ENCODE measurements at regions not wholly inside any gene's neighbourhood (a gene's known extent, or its start where the extent isn't known, plus 50 kb on each side); places are given as distances from the start of the nearest gene placed in this dataset.

DNA sequence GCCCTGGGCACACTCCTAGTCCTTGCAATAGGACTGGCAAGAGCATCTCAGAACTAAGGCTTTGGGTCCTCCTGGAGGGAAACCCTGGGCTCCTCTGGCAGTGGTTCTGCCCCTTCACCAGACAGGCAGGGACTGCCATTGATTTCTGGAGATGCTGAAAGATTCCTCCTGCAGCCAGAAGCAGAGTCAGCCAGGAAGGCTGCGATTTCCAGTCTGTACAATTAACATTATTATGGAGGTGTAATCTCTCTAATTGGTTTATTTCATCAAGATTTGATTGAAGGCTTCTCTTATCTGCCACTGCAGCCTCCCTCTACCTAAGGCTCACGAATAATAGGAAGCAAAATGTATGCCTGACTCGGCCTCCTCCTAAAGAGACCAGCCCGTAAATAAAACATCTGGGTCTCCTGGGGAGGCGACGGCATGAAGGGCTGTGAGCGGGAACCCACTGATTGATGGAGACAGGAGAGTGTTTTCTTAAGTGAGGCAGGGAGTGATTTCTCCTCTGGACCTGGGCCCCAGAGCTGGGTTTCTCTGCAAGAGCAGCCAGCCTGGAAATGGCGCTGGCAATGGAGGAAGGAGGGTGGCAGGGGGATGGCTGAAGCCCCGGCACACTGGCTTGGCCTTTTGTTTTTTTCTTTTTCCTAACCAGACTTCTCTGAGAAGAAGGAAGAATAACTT lies 689.6 kb downstream of the DHX35 start:
- DNase-seq, result no peak

DNA sequence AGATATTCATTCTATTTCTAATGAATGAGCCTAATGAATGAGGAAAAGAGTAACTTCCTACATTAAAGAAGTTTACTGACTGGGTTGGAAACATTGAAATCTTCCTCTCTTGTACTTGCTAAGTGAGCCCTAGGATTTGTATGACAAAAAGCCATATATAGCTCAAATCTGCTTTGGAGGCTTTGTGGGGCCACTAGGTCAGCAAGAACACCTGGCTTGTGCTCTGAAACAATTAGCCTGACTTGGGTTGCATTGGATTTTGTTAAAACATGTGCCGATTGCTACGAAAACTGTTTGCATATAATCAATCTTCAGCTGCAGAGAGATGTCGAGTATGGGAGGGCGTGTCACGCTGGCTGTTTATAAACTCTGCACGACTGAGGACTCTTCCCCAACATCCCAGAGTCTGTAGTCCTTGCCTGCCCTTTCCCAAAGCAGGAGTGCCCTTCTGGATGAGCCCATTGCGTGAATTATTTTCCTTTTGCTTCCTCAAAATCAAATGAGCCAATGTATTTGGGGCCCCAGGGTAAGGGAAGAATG lies 684.8 kb downstream of the DHX35 start:
- DNase-seq, result no peak

DNA sequence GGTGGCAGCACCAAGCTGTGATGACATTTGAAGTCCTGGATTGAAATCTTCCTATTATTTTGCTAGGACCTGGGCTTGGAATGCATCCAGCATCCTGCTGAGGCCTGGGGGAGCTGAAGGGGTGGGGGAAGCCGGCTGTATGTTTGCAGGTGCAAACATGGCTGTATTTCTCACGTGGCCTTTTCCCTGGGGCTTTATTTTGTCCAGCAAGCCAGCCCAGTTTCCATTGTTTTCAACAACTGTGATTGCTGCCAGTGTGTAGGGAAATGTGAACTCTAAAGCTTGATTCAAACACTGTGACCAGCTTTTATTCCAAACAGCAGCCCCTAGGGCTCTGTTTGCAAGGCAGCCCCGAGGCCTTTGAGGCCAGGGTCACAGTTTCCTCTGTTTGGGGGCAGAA lies 683.0 kb downstream of the DHX35 start:
- DNase-seq, result no peak

DNA sequence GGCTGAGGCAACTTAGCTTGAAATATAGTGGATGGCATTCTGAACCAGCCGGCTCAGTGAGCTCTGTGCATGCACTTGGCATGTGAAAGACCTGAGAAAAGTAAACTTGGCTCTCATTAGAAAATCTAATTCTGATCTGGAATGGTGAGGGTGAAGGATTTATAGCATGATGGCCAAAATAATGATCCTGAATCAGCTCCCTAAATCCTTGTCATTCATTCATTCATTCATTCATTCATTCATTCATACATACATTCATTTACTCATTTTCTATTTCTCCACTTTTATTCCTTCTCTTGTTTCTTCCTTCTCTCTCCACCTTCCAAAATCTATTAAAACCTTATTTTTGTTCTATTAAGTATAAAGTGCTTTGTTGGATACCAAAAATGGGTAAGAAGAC lies 681.1 kb downstream of the DHX35 start:
- no peak for DNase-seq

DNA sequence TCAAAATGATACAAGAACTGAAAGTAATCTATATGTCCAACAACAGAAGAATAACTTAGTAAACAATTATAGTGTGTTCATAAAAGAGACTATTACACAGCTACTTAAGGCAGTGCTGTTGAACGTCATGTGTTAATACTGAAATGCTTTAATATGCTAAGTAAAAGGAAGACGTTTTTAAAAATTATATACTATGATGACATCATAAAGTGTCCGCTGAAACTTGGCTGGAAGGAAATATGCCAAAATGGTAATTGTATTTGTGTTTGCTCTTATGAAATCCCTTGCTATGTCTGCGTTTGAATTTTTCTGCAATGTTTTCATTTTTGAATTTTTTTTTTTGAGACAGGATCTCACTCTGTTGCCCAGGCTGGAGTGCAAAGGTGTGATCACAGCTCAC lies 679.3 kb downstream of the DHX35 start:
- no peak for DNase-seq

DNA sequence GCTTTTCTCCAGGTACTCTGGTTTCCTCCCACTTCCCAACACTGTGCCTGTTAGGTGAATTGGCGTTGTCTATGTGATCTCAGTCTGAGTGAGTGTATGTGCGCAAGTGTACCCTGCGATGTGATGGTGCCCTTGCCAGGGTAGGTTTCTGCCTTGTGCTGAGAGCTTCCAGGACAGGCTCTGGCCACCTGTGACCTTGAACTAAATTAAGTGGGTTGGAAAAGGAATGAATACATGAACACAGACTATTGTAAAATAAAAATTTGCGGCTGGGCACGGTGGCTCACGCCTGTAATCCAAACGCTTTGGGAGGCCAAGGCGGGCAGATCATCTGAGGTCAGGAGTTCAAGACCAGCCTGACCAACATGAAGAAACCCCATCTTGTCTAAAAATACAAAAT lies 678.0 kb downstream of the DHX35 start:
- DNase-seq, result no peak

DNA sequence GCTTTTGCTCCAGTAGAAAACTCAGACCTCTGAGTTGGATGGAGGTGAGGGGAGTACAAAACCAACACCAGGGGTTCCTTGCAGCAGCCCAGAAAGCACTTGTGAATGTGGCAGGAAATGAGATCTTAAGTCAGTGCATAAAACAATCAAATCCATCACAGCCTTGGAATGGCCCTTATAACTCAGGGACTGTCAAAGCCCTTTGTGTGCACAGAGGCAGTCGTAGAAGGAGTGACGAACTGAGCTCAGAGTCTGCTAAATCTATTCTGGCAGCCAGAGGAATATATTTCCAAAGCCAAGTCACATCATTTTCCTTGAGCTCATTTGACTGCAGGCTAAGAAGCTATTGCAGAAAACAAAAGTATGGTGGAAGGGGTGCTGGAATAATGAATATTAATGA lies 676.6 kb downstream of the DHX35 start:
- no peak for DNase-seq

DNA sequence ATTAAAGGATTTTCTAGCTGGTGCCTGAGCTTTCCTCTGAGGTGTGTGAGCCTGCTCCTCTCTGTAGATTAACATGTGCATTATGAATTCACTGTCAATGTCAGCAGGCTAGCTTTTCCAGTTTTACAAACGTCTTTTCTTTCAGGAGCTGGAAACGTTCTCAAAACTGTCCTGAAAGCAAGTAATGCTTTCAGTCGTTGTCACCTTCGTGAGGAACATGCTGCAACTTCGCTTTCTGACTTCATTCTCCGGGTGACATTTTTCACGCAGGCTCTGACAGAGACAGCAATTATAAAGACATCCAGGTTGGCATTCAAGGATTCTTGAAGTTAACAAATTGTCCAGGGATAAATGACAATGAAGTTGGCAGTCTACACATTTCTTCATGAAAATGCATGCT lies 671.5 kb downstream of the DHX35 start:
- DNase-seq, result no peak

DNA sequence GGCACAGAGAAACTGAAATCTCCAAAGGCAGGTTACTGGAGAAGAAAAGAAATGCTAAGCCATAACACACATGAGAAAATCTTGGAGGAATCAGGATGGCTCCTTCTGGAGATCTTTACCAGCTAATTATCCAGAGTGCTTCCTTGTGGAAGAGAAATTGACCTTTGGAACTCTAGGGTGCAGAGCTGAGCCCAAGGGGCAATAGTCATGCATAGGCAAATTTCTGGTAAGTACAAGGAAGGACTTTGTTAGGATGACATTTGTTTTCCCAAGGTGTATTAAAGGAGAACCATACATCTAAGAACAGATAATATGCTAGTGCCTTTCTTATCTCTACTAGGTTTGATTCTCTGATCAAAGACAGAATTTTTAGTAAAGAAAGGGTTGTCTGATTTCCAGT lies 670.6 kb downstream of the DHX35 start:
- DNase-seq, result no peak

DNA sequence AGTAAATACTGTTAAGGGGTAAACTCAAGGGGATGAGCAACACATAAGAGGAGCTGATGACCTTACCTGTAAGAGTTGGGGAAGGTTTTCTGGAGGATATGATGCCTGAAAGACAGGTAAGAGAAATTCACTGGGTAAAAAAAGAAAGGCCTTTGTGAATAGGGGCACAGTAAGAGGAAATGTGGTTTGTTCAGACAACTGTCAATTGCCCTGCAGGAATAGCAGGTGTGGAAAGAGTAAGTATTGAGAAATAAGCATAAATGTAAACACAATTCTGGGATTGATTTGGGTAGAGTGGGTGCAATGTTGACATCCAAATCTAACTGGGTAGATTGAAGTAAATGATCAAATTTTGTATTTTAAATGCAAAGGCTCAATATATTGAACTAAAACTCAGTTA lies 670.0 kb downstream of the DHX35 start:
- no peak for DNase-seq

DNA sequence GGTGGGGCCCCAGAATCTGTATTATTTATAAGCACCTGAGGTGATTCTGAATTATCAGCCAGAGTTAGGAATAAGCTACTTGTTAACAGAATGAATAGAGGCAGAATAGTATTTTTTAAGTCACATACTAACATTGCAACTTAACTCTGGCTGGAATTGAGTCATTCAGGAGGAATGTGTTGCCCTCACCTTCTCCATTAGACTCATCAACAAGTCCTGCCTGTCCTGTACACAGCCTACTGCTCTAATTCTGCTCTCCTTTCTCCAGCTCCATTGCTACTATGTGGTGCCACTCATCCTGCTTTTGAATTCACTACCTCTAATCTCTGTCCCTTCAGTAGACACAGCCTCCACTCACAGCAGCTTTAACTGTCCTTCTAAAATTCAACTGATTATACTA lies 669.4 kb downstream of the DHX35 start:
- DNase-seq, result no peak

DNA sequence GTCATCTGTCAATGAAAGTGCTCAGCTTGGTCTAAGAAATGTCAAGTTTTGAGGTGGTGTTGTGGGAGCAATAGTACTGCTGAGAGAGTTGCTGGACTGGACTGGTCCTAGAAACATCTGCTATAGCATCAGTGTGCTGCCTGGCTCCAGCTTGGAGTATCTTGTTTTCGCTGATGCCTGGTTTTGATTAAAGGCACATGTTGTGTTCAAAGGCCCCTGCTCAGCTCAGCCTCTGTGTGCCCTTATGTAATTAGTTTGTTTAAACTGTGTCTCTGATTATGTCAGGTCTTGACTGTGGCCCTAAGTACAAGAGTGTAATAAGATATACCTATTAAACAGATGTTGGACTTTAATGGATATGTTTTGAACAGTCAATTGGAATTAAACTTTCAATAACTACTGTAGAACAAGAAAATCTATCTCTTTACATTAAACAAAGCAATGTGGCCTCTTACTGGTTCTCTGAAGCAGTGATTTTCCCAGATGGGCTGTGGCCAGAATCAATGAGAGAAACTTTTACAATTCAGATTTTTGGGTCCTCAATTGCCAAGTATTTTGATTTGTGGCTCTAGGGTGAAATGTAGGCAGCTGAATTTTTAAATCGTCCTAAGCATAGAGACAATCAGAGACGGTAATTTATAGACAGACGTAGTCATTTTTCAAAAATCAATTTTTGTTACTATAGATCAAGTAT lies 668.2 kb downstream of the DHX35 start:
- DNase-seq, result peak; percentile 66

DNA sequence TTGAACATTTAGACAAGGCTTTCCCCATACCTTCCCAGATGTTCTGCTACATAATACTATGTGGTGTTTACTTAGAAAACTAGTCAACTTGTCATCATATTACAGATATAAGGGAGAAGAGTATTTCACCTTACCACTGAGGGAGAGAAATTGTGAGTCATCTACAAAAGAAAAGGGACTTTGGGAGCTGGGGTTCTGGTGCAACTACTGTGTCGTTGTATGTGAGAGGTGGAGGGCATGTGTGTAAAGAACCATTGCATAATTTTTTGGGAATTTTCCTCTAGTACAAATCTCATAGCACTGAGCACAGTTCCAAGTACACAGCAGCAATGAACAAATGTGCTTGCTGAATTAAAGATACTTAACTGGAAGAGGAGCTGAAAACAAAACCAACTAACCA lies 665.6 kb downstream of the DHX35 start:
- DNase-seq, result no peak

DNA sequence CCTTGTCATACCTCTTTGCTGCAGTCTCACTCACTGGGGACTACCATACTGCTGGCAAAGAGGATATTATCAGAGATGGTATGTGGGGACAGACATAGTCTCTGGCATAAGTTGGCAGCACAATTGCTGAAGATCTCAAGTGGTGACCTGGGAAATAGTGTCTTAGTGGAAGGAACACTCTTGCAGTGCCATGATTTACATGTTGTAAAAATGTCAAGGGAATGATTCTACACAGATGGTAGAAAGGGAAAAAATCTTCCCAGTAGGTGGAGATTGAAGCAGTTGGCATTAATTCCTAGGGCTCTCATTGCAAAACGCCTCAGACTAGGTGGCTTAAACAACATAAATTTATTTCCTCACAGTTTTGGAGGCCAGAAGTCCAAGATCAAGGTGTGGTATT lies 662.2 kb downstream of the DHX35 start:
- DNase-seq, result no peak

DNA sequence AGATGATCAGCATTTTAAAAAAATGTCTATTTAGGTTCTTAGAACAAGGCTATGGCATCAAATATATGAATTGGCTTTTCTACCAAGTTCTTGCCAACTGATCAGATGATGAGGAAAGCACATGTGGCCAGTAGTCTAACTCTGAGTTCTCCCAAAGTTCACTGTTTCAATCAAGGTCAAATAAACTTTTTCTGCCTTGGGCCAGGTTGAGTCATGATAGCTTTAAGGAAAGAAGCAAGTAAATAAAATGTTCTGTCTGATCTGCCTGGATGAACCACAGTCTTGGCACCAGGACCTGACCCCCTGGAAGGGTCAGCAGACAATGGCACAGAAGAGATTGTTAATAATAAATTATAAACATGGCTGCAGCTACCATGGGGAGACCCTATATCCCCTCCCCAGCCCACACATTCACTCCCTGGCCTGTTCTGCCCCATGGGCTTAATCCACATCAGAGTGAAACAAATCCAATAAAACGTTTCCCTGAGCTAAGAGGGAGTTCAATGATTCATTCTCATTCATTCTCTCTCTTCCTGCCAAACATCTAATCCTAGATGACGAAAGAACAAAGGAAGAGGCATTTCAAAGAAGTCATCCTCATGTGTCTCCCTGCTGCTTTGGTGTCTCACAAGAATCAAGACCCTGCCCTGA lies 661.6 kb downstream of the DHX35 start:
- DNase-seq, result no peak

DNA sequence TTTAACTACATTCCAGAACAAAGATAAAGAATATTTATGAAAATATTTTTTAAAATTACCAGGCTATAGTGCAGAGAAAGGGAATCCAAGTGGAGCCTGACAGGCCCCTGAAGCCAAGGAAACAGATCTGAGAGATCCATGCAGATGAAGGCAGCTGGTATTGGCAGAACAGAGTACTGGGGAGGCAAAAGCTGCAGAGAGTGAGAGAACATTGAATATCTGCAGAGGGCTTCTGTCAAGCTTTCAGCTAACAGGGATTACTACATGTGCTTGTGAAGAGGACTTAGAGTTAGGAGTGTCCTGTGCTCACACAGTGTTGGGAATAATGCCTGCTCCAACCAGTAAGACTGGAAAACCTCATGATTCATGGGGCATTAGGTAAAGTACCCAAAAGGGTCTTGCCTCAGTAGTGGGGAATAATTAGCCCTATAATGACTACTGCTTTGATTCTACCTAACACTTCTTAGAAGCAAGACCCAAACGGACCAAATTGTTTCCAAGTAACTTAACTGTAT lies 657.2 kb downstream of the DHX35 start:
- DNase-seq, result no peak

DNA sequence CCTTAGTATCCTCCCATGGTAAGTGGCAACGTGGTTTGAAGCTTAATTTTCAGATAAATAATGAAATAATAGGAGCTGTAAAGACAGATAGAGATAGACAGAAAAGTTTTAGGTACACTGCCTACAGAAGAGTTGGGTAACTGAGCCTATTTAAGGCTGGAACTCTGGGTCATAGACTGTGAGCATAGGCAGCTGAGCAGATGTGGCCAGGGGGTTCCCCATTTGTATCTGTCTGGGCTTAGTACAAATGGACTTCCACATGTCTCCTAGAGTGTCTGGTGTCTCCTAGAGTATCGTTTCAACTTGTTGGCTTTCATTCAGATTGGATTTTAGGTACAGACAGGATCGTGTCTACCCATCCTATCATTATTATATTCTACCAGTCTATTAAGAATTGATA lies 649.8 kb downstream of the DHX35 start:
- DNase-seq, result no peak

DNA sequence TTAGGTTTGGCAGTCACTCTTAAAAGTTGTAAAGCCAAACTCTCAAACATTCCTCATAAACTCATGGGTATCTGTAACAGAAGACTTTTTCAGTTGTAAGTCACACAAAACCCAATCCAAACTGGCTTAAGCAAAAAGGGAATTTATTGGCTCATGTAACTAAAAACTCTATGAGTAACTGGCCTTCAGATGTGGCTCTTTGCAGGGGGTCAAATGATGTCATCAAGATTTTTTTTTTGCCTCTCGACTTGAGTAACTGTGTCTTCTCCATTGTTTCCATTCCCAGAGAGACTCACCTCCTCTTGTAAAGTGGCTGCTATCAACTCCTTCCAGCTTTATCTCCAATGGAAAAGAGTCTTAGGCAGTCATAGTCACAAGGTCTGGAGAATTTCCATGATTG lies 645.0 kb downstream of the DHX35 start:
- DNase-seq, result no peak

DNA sequence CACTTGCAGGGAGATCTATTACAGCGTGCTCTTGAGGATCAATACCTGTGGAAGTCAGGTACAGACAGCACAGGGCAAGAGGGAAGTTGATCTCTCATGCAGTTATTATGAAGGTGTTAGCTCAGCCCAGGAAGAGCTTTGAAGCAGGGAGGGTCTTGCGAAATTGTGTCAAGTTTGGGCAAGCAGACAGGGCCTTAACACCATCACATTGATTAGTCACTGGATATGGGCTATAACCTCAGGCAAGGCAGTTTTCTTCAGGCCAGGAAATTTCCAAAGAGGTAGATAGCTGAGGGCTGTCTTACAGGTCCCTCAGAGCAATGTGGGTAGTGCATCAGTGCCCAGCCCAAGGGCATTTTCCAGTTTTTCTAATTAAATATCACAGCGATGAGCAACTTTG lies 643.8 kb downstream of the DHX35 start:
- DNase-seq, result no peak

DNA sequence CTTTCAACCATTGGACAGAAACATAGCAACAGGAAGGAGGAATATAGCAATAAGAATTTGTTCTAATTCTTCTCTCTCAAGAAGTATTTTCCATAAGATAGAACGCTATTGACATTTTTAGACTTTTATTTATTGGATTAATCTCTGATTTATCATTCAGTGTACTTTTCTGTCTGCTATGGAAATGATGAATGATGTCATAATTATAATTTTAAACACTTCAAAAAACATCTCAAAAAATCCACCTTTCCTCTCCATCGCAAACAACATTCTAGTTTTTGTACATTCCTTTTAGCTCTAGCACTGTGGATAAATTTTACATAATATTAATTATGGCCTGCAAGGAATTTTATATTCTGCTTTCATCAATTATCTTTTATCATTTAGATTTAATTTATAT lies 643.2 kb downstream of the DHX35 start:
- DNase-seq, result no peak

DNA sequence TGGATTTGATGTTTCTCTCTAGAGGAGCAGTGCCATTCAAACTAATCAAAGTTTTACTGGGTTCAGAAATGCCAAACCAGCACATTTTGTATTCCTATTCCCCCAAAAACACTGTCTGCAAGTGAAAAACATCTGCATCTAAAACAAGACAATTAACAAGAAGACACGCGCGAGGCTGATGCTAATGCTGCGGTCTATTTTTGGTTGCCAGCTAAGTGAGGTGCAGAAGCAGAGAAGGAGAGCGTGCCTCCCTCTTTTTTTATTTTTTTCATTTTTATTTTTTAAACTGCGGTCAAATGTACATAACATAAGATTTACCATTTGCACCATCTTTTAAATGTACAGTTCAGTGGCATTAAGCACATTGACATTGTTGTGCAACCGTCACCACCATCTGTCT lies 641.1 kb downstream of the DHX35 start:
- no peak for DNase-seq

DNA sequence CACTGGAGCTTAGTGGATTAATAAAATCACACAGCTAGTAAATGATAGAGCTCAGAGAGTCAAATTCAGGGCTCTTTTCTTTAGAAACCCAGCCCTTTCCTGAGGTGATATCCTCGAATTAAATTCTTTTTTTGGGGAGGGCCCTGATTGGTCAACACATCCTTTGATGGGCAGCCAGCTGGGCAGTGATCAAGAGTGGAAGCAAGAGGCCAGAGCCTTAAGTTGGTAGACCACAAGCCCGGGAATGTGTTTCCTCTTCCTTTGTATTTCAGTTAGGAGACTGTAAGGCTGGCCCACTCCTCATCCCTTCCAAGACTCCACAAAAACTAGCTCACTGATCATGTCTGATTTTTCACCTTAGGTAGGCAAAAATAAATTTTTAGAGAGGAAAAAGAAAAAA lies 640.5 kb downstream of the DHX35 start:
- DNase-seq, result no peak

DNA sequence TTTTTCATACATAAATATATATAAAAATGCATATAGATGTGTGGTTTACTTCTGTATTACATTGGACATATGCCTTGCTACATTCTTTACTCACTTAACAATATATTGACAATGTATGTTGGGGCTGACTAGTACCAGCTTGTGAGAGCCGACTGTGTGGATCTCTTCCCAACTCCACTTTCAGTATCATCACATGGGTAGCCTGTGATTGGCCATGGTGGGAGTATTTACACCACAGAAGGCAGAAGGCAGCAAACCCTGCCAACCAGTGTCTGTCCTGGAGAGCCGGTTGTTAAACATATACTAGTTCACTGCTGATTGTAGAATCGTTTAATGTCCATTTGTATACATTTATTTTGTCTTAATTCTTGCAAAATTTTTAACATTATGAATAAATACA lies 638.7 kb downstream of the DHX35 start:
- no peak for DNase-seq

DNA sequence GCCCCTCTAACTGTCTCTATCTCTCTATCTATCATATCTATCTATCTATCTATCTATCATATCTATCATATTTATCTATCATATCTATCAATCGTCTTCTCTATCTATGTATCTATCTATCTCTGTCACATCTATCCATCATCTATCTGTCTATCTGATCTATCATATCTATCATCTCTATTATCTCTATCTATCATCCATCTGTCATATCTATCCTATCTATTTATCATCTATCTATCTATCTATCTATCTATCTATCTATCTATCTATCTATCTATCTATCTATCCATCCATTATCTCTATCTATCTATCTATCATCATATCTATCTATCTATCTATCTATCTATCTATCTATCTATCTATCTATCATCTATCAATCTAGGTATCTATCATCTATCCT lies 638.0 kb downstream of the DHX35 start:
- DNase-seq, result no peak

All from NCI-H524 treated with DMSO at 0.1 percent for 48 hours (cell line).